Natural killer cell treated with Interleukin-12 subunit alpha and Interleukin-12 subunit beta and Interleukin-15 and Interleukin-18, amount 100 ng/mL, for 72 hours (primary cell): ENCODE measurements at regions not wholly inside any gene's neighbourhood (a gene's known extent, or its start where the extent isn't known, plus 50 kb on each side); places are given as distances from the start of the nearest gene placed in this dataset.

Source experiments
- ATAC-seq, 2 donors: fragments of 150-1000 bp; cut with Tn5 transposase in 1 of 2; sonication (Bioruptor Pico), chemical (Tn5 transposase) in 1 of 2; 2 replicates each; pipeline ENCODE4 v1.10.0; 2021
- DNase-seq: peaks from one replicate; pipeline ENCODE4 v3.0.0; 2022; ENCODE audit warnings: low spot score
- H3K27ac Mint-ChIP-seq, 2 donors: 1 replicate in 1 of 2; 2 replicates in 1 of 2; pipeline ENCODE4 v1.8.0; 2022; ENCODE audit warnings: mixed read lengths in 2 of 2, mild to moderate bottlenecking in 1 of 2, moderate library complexity in 1 of 2
- H3K27me3 Mint-ChIP-seq, 2 donors: 1 replicate in 1 of 2; 2 replicates in 1 of 2; pipeline ENCODE4 v1.8.0; 2022; ENCODE audit warnings: mixed read lengths in 2 of 2
- H3K36me3 Mint-ChIP-seq: one replicate; pipeline ENCODE4 v1.8.0; 2022; ENCODE audit warnings: mixed read lengths
- H3K4me1 Mint-ChIP-seq, 2 donors: 1 replicate in 1 of 2; 2 replicates in 1 of 2; pipeline ENCODE4 v1.8.0; 2022; ENCODE audit warnings: low read depth in 2 of 2, mixed read lengths in 2 of 2, mild to moderate bottlenecking in 1 of 2
- H3K4me3 Mint-ChIP-seq: one replicate; pipeline ENCODE4 v1.8.0; 2022; ENCODE audit warnings: mixed read lengths
- H3K9me3 Mint-ChIP-seq: 2 replicates; pipeline ENCODE4 v1.8.0; 2022; ENCODE audit warnings: mixed read lengths

DNA sequence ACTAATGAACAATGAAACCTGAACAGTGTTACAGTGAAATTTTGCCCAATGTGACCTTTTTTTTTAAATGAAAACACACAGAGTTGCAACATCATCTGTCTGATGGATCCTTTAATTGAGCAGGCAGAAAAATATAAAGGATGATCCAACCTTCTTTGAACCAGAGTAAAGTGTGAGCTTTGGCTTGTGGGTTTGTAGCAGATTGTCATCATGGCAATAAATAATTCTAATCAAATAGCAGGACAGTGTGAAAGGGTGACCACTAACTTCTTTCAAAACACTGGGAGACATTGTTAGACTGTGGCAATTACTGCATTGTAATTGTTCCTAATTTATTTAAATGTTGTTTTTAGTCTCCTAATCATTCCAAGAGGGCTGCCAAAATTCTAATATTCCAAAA, 197.2 kb downstream of the CHD9NB start:
- no peak overlapping the region for H3K4me3 Mint-ChIP-seq
- no peak for ATAC-seq
- no peak overlapping the region for H3K27ac Mint-ChIP-seq
- H3K36me3 Mint-ChIP-seq: peaks cover 1% of the 10 kb centered on the region
- peaks cover 0 to 7% of the 10 kb centered on the region in 2 donors for H3K27me3 Mint-ChIP-seq
- DNase-seq: no peak
- peaks cover 16% of the 10 kb centered on the region for H3K9me3 Mint-ChIP-seq
- H3K4me1 Mint-ChIP-seq: no peaks in the 10 kb centered on the region

DNA sequence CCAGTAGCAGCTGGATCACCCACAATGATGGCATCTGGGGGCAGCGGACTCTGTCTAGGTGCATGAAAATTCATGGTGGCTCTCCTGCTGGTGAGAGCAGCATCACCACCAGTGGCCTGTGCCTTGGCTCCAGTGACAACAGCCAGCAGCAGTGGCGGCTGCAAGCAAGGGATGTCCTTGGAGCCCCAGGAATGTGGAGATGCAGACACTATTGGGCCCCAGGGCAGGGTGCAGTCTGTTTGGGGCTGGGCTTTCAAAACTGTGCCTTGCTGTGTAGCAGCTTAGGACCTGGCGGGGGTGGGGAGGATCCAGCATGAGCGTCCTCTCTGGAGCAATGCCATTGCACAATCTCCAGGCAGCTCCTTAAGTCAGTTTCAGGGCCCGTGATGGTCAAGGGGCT, 199.7 kb downstream of the CHD9NB start:
- ATAC-seq: no peak
- Mint-ChIP-seq H3K27ac (no peak overlapping the region), H3K4me3 (no peak overlapping the region), H3K4me1 (no peaks in the 10 kb centered on the region), H3K27me3 (peaks cover 0 to 7% of the 10 kb centered on the region in 2 donors), H3K36me3 (peaks cover 5% of the 10 kb centered on the region), H3K9me3 (peaks cover 19% of the 10 kb centered on the region)
- no peak for DNase-seq

DNA sequence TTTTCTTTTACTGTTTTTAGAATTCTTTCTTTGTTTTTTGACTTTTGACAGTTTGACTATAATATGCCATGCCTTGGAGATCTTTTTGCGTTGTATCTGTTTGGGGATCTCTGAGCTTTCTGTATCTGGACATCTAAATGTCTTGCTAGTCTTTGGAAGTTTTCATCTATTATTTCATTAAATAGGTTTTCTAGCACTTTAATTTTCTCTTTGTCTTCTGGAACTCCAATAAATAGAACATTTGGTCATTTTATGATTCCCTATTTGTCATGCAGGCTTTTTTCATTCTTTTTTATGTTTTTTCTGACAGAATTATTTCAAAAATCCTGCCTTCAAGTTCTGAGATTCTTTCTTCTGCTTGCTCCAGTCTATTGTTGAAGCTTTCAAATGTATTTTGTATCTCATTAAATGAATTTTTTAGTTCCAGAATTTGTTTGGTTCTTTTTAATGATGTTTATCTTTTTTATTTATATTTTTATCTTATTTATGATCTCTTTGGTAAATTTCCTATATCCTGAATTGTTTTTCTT, 201.4 kb downstream of the CHD9NB start:
- H3K4me3 Mint-ChIP-seq: no peak overlapping the region
- no peak overlapping the region for H3K27ac Mint-ChIP-seq

DNA sequence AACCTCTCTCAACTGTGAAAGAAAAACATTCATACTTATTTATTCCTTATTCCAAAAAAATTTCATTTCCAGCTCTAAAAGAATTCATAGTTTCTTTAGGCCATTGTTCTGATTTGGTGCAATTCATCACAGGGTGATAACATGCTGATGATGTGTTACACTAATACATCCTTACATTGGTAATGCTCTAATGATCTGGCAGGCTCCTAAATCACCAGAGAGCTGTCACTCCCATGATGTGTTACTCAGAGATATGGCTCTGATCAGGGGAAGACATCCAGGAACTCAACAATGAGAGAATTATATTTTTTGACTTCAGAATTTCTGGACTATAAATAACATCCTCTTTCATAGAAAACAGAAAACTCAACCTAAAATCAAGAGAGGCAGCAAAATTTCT, 209.3 kb downstream of the CHD9NB start:
- ATAC-seq (no peak), DNase-seq (no peak)
- Mint-ChIP-seq H3K27ac (no peak overlapping the region), H3K27me3 (peaks cover 0 to 5% of the 10 kb centered on the region in 2 donors), H3K9me3 (peaks cover 6% of the 10 kb centered on the region), H3K4me1 (no peaks in the 10 kb centered on the region), H3K4me3 (no peak overlapping the region), H3K36me3 (peaks cover 6% of the 10 kb centered on the region)

More for the DNA sequence above, 201.4 kb downstream of the CHD9NB start:
- peaks cover 10% of the 10 kb centered on the region for H3K36me3 Mint-ChIP-seq
- ATAC-seq: no peak
- no peak for DNase-seq
- peaks cover 0 to 3% of the 10 kb centered on the region in 2 donors for H3K27me3 Mint-ChIP-seq
- H3K4me1 Mint-ChIP-seq: no peaks in the 10 kb centered on the region
- peaks cover 15% of the 10 kb centered on the region for H3K9me3 Mint-ChIP-seq

DNA sequence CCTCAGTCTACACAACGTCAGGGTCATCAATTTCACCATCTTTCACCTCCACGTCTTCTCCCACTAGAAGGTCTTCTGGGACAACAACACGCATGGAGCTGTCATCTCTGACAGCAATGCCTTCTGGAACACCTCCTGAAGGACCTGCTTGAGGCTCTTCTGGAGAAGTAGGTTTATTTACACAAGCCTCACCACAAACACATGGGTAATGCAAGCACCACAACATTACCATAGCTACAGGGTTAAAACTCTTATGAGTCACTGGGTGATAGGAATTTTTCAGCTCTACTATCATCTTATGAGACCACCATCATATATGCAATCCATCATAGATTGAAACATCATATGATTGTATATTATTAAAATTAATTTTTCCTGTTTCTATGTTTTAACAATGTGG, 215.4 kb downstream of the CHD9NB start:
- ATAC-seq: no peak
- Mint-ChIP-seq H3K27ac (no peak overlapping the region), H3K9me3 (no peaks in the 10 kb centered on the region), H3K27me3 (peaks cover 0 to 2% of the 10 kb centered on the region in 2 donors), H3K4me1 (no peaks in the 10 kb centered on the region), H3K36me3 (no peaks in the 10 kb centered on the region), H3K4me3 (no peak overlapping the region)
- no peak for DNase-seq

DNA sequence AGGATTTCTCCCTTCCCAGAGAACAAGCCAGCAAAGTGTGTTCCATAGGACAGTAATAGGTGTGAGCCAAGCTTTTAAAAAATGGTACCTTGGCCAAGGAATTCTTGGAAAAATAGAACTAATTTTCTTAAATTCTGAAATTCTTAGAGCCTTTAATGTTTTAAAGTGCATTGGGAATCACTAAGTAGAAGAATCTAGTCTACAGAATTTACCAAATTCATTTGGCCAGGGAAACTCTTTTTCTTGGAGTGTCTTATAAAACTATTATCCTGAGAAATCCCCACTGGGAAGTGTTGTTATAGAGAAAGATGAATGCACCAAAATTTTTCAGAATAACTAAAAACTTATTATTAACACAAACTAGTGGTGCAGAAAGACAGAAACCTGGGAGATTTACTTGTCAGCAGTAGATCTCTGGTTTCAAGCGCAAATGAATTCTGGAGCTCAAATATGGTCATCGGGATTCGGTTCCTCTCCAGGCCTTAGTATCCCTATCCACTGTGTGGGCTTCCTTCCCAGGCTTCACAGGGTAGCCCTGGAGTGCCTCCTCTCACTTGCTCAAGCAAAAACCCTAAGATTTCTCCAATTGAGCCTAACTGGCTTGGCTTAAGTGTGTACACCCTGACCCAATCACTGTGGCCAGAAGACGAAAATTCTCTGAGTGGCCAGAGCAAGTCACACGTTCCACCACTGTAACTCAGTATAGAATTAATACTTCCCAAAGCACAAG, 217.8 kb downstream of the CHD9NB start:
- Mint-ChIP-seq H3K4me1 (no peaks in the 10 kb centered on the region), H3K27ac (no peak overlapping the region), H3K9me3 (no peaks in the 10 kb centered on the region), H3K27me3 (peaks cover 0 to 2% of the 10 kb centered on the region in 2 donors), H3K36me3 (no peaks in the 10 kb centered on the region), H3K4me3 (no peak overlapping the region)
- DNase-seq (no peak), ATAC-seq (no peak)

DNA sequence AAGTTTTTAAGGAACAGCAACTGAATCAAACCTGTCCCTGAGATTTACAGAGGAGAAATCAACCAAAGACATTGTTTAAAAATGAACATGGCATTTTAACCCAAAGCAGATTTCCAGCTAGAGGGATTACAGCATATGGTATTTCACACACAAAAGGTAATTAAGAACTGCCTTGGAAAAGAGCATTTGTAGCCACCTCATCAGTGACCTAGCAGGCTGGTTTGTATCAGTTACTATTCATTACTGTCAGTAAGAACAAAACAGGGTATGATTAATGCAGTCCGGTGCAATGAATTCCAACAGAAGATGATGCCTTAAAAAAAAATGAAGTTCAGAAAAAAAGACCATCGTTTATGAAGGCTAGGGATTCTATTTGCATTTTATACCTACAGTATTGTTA, 219.9 kb downstream of the CHD9NB start:
- Mint-ChIP-seq H3K4me1 (no peaks in the 10 kb centered on the region), H3K4me3 (no peak overlapping the region), H3K9me3 (peaks cover under 1% of the 10 kb centered on the region), H3K27ac (no peak overlapping the region), H3K36me3 (no peaks in the 10 kb centered on the region), H3K27me3 (peaks cover 0 to 2% of the 10 kb centered on the region in 2 donors)
- no peak for DNase-seq
- no peak for ATAC-seq

DNA sequence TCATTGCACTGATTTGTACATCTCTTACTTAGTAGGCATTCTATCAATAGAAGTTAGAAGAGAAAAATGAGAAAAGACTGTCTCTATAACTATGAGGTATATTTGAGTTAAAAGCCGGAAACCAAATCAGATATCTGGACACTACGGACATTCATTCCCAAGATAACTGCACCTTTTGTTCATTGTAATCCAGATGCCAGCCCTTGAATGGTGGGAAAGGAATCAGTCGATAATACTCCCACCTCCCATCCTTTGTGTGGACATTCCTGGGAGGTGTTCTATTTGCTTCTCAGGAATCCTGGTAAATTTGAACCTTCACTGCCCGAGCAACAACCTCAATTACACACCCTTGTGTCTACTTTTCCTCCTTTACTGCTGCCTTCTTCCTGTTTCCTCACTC, 225.2 kb downstream of the CHD9NB start:
- Mint-ChIP-seq H3K36me3 (no peaks in the 10 kb centered on the region), H3K27ac (no peak overlapping the region), H3K27me3 (peaks cover 2 to 17% of the 10 kb centered on the region in 2 donors), H3K4me3 (no peak overlapping the region), H3K9me3 (peaks cover 5% of the 10 kb centered on the region), H3K4me1 (no peaks in the 10 kb centered on the region)
- ATAC-seq: no peak
- no peak for DNase-seq

DNA sequence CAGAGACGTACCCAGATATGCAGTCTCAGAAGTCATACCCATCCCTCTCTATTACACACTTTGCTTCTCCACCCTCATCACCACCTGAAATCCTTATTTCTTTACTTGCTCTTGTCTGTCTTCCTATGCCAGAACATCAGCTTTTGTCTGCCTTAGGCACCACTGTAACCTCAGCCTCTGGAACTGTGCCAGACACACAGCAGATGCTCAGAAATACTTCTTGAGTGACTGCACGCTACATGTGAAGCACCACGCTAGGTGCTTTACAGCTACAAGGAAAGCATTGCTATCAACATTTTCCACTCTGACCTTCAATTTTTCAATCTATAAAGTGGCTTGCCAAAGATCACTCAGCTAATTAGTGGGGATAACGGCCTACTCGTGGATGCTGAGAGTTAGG, 226.8 kb downstream of the CHD9NB start:
- peaks cover 2 to 17% of the 10 kb centered on the region in 2 donors for H3K27me3 Mint-ChIP-seq
- peaks cover 5% of the 10 kb centered on the region for H3K9me3 Mint-ChIP-seq
- H3K36me3 Mint-ChIP-seq: no peaks in the 10 kb centered on the region

DNA sequence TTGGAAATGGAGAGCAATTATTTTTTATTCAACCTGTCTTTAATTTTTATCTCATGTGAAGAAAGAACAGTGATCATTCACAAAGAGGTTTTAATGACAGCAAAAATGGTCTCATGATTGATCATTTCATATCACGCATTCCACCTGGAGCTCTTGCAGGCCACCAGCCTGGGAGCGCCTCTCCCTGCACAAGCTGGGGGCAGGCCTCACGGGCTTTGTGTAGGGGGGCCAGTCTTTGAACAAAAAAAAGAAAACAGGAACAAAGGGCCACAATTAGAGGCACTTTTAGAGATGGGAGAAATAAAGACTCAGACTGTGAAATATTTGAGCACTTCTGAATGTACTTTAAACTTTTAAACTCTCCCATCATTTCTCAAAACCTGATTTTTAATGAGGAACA, 232.9 kb downstream of the CHD9NB start:
- no peak overlapping the region for H3K27ac Mint-ChIP-seq
- DNase-seq (no peak), ATAC-seq (no peak)
- peaks cover 0 to 6% of the 10 kb centered on the region in 2 donors for H3K27me3 Mint-ChIP-seq
- no peaks in the 10 kb centered on the region for H3K4me1 Mint-ChIP-seq
- H3K9me3 Mint-ChIP-seq: no peaks in the 10 kb centered on the region
- H3K4me3 Mint-ChIP-seq: no peak overlapping the region
- H3K36me3 Mint-ChIP-seq: no peaks in the 10 kb centered on the region

More for the DNA sequence above, 226.8 kb downstream of the CHD9NB start:
- Mint-ChIP-seq H3K27ac (no peak overlapping the region), H3K4me3 (no peak overlapping the region), H3K4me1 (no peaks in the 10 kb centered on the region)
- DNase-seq (no peak), ATAC-seq (no peak)

DNA sequence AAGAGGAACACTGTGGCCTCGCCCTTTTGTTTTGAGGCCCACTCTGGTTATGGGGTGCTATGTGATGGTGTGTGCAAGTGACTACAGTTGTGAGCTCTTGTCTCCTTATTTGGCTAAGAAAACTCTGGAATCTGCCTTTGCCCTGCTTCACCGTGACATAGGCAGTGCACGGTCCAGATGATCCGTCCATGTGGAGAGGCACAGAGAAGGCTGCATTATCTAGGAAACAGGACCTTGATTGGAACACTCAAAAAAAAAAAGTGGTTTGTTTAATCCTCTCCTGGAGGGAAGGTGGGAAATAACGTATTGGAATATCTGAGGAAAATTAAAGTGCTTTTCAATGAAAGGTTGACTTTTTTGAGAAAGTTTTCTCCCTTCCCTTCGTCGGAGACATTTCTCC, 233.3 kb downstream of the CHD9NB start:
- no peaks in the 10 kb centered on the region for H3K4me1 Mint-ChIP-seq

DNA sequence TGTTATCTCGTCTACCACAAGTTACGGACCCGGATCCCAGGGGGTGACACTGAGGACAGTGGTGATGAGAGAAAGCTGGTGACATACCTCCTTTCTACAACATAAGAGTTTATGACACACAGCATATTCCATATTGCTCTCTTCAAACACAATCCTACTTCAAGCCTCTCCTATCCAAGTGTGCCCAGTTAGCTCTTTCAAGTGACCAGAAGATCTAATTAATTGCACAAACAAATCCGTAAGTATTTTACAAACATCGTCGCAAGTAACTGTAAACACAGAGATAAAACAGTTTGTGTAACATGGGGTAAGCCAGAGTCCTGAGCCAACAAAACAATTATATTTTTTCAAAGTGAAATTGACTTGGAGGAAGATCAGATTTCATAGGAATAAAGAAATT, 235.0 kb downstream of the CHD9NB start:
- DNase-seq (no peak), ATAC-seq (no peak)

More for the DNA sequence above, 233.3 kb downstream of the CHD9NB start:
- Mint-ChIP-seq H3K36me3 (no peaks in the 10 kb centered on the region), H3K27me3 (peaks cover 0 to 6% of the 10 kb centered on the region in 2 donors), H3K9me3 (no peaks in the 10 kb centered on the region), H3K4me3 (no peak overlapping the region), H3K27ac (no peak overlapping the region)
- DNase-seq (no peak), ATAC-seq (no peak)

DNA sequence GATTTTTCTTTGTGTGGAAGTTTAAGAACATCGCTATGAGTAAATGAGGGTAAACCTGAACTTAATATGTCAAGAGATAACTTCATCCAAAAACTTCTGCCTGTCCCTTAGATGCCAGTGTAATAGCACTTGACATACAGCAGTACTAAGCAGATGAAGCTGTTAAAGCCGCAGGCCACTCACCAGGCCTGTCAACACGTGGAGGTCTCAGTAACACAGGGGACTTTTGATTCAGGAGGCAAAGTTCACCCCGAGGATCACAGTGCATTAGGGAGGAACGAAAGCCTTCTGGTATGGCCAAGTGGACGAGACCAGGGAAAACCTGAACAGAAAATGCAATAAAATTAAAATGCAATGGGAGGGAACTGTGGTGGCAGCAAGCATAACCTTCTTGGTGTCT, 235.7 kb downstream of the CHD9NB start:
- H3K4me3 Mint-ChIP-seq: no peak overlapping the region
- H3K36me3 Mint-ChIP-seq: no peaks in the 10 kb centered on the region
- H3K27ac Mint-ChIP-seq: no peak overlapping the region
- peaks cover 6% of the 10 kb centered on the region for H3K9me3 Mint-ChIP-seq
- DNase-seq: no peak
- no peak for ATAC-seq
- H3K4me1 Mint-ChIP-seq: no peaks in the 10 kb centered on the region
- peaks cover 0 to 6% of the 10 kb centered on the region in 2 donors for H3K27me3 Mint-ChIP-seq

More for the DNA sequence above, 235.0 kb downstream of the CHD9NB start:
- peaks cover 6% of the 10 kb centered on the region for H3K9me3 Mint-ChIP-seq
- no peaks in the 10 kb centered on the region for H3K36me3 Mint-ChIP-seq
- H3K4me1 Mint-ChIP-seq: no peaks in the 10 kb centered on the region
- no peak overlapping the region for H3K27ac Mint-ChIP-seq
- no peak overlapping the region for H3K4me3 Mint-ChIP-seq
- H3K27me3 Mint-ChIP-seq: peaks cover 0 to under 1% of the 10 kb centered on the region in 2 donors

DNA sequence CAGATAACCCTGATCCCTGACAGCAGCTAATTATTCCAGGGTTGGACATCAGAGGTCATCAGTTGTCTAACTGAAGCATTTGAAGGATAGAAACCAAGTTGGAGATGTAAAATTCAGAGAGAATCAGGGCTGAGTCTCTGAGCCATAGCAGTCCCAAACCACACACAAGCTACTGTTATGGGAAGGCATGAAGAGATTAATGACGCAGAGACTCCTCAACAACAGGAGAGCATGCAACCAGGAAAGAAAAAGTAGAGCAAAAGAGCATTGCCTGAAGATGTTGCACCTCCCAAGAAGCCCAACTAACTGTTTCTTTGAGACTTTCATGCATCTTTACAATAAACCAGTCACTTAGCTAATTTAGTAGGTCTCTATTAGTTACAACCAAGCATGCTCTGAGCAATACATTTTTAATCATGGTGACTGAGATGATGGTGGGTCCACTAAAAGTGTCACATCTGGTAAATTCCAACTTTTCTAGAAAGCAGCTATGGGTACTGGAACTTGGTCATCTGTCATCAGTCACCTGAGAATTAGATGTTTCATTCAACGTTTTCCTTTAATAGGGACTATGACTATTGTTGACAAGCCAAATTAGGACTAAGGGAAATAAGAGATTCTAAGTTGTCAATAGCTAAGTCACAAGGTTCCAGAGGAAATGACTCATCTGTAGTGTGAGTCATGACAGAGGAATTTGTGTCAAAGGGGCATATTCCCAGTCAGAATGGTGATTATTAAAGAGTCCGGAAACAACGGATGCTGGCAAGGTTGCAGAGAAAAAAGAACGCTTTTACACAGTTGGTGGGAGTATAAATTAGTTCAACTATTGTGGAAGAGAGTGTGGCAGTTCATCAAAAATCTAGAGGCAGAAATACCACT, 239.8 kb downstream of the CHD9NB start:
- H3K4me3 Mint-ChIP-seq: no peak overlapping the region
- no peak overlapping the region for H3K27ac Mint-ChIP-seq
- ATAC-seq (no peak), DNase-seq (no peak)
- peaks cover 0 to 6% of the 10 kb centered on the region in 2 donors for H3K27me3 Mint-ChIP-seq
- H3K9me3 Mint-ChIP-seq: peaks cover 8% of the 10 kb centered on the region
- no peaks in the 10 kb centered on the region for H3K4me1 Mint-ChIP-seq
- no peaks in the 10 kb centered on the region for H3K36me3 Mint-ChIP-seq
